Right atrium auricular region (tissue), 2 donors: ENCODE measurements at regions not wholly inside any gene's neighbourhood (a gene's known extent, or its start where the extent isn't known, plus 50 kb on each side); places are given as distances from the start of the nearest gene placed in this dataset.

ENCODE experiments used
- DNase-seq: peaks from one replicate; pipeline ENCODE4 v3.0.0-alpha.2; 2019; ENCODE audit warnings: low spot score
- H3K27ac ChIP-seq, 2 donors: fragments of 200-600 bp; sonication (generic); 1 replicate in 1 of 2; 2 replicates in 1 of 2; pipeline ENCODE4 v1.5.1; 2016 to 2019
- H3K27me3 ChIP-seq, 2 donors: fragments of 200-600 bp; sonication (generic); one replicate each; pipeline versions ENCODE4 v1.5.1 to v1.6.0; 2017 to 2019
- H3K36me3 ChIP-seq: fragments of 200-600 bp; sonication (generic); one replicate; pipeline ENCODE4 v1.5.1; 2016
- H3K4me1 ChIP-seq, 2 donors: fragments of 200-600 bp; sonication (generic); one replicate each; pipeline versions ENCODE4 v1.5.1 to v1.6.0; 2017 to 2019
- H3K4me3 ChIP-seq, 2 donors: fragments of 200-600 bp; sonication (generic); 1 replicate in 1 of 2; 2 replicates in 1 of 2; pipeline ENCODE4 v1.5.1; 2017 to 2019; ENCODE audit warnings: mild to moderate bottlenecking in 1 of 2, moderate library complexity in 1 of 2
- H3K9me3 ChIP-seq, 2 donors: fragments of 200-600 bp; sonication (generic); one replicate each; pipeline ENCODE4 v1.5.1; 2019
- TF ChIP-seq, protein P1 (sequence below), 2 donors: fragments of 200-600 bp; sonication (generic); IDR thresholded peaks; one replicate each; pipeline ENCODE4 v1.5.1; 2019; ENCODE audit warnings: antibody characterized with exemption in 2 of 2

- TF ChIP-seq, protein P1, sequence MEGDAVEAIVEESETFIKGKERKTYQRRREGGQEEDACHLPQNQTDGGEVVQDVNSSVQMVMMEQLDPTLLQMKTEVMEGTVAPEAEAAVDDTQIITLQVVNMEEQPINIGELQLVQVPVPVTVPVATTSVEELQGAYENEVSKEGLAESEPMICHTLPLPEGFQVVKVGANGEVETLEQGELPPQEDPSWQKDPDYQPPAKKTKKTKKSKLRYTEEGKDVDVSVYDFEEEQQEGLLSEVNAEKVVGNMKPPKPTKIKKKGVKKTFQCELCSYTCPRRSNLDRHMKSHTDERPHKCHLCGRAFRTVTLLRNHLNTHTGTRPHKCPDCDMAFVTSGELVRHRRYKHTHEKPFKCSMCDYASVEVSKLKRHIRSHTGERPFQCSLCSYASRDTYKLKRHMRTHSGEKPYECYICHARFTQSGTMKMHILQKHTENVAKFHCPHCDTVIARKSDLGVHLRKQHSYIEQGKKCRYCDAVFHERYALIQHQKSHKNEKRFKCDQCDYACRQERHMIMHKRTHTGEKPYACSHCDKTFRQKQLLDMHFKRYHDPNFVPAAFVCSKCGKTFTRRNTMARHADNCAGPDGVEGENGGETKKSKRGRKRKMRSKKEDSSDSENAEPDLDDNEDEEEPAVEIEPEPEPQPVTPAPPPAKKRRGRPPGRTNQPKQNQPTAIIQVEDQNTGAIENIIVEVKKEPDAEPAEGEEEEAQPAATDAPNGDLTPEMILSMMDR (IDR thresholded peaks at IDR 0.05): no peak
- H3K4me1 ChIP-seq: no peaks in the 10 kb centered on the region
- peaks cover 0 to 3% of the 10 kb centered on the region in 2 donors for H3K9me3 ChIP-seq
- H3K4me3 ChIP-seq: no peak overlapping the region
- no peak overlapping the region for H3K27ac ChIP-seq
- H3K27me3 ChIP-seq: no peaks in the 10 kb centered on the region
- no peak for DNase-seq
- H3K36me3 ChIP-seq: no peaks in the 10 kb centered on the region
Measured at GRCh38 chr11:97290464-97291041, 900.7 kb downstream of the JRKL start.

GRCh38 chr11:97296301-97296700 is 906.5 kb downstream of the JRKL start:
- Histone ChIP-seq H3K27ac (no peak overlapping the region), H3K9me3 (peaks cover 0 to 2% of the 10 kb centered on the region in 2 donors), H3K4me1 (no peaks in the 10 kb centered on the region), H3K4me3 (no peak overlapping the region), H3K27me3 (no peaks in the 10 kb centered on the region), H3K36me3 (no peaks in the 10 kb centered on the region)
- no peak for DNase-seq
- TF ChIP-seq, protein P1 (IDR thresholded peaks at IDR 0.05): no peak

GRCh38 chr11:97309291-97309690 is 919.5 kb downstream of the JRKL start:
- TF ChIP-seq, protein P1 (IDR thresholded peaks at IDR 0.05): no peak
- Histone ChIP-seq H3K36me3 (no peaks in the 10 kb centered on the region), H3K4me3 (no peak overlapping the region), H3K27ac (no peak overlapping the region), H3K27me3 (no peaks in the 10 kb centered on the region), H3K4me1 (no peaks in the 10 kb centered on the region), H3K9me3 (no peaks in the 10 kb centered on the region)
- no peak for DNase-seq

GRCh38 chr11:97325693-97326092 is 935.9 kb downstream of the JRKL start:
- no peaks in the 10 kb centered on the region for H3K4me1 ChIP-seq
- H3K9me3 ChIP-seq: no peaks in the 10 kb centered on the region
- no peak overlapping the region for H3K27ac ChIP-seq
- TF ChIP-seq, protein P1 (IDR thresholded peaks at IDR 0.05): no peak
- no peaks in the 10 kb centered on the region for H3K27me3 ChIP-seq
- H3K36me3 ChIP-seq: no peaks in the 10 kb centered on the region
- no peak overlapping the region for H3K4me3 ChIP-seq
- DNase-seq: no peak

DNA sequence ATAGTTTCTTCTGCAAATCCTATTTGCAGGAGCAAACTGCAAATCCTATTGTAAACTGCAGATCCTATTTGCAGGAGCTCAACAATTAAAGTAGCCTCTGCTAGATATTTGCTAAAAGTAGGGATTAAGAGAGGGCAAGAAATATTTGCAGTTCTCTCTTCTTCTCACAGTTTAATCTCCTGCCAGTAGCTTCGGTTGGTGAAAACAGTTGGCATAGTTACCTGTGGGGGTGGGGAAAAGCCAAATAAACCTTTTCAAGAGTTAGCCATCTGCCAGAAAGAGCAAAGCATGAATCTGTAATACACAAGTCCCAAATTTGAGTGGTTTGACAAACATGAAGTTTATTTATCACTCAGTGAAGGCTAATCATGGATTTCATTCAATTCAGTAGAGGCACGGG is 942.5 kb downstream of the JRKL start:
- H3K9me3 ChIP-seq: no peaks in the 10 kb centered on the region
- TF ChIP-seq, protein P1 (IDR thresholded peaks at IDR 0.05): no peak
- no peaks in the 10 kb centered on the region for H3K27me3 ChIP-seq
- DNase-seq: no peak
- H3K4me1 ChIP-seq: no peaks in the 10 kb centered on the region
- no peaks in the 10 kb centered on the region for H3K36me3 ChIP-seq
- no peak overlapping the region for H3K27ac ChIP-seq
- no peak overlapping the region for H3K4me3 ChIP-seq

DNA sequence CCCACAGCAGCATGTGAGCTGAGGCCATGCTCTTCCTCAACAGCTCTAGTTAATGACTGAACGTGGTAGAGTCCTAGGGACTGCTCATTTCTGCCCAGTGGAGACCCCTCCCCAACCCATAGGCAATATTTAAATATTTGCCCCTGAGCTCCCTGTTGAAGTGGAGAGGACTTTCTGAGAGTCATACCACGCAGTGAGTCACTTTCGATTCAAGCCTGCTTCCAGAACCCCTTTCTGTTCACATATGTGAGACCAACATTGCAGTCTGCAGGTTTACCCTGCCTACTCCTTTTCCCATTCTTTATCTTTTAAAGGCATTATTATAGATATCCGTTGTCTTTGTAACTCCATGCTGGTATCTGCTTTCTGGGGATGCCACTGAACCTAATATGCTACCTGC is 946.3 kb downstream of the JRKL start:
- DNase-seq: no peak
- TF ChIP-seq, protein P1 (IDR thresholded peaks at IDR 0.05): no peak
- no peak overlapping the region for H3K27ac ChIP-seq

More for the DNA sequence above, 946.3 kb downstream of the JRKL start:
- Histone ChIP-seq H3K27me3 (no peaks in the 10 kb centered on the region), H3K9me3 (no peaks in the 10 kb centered on the region), H3K4me1 (no peaks in the 10 kb centered on the region), H3K4me3 (no peak overlapping the region), H3K36me3 (no peaks in the 10 kb centered on the region)
